Medulla oblongata (tissue), 1 donor: ENCODE measurements at regions not wholly inside any gene's neighbourhood (a gene's known extent, or its start where the extent isn't known, plus 50 kb on each side); places are given as distances from the start of the nearest gene placed in this dataset.
"Not testable (repeated sequence)": the region's sequence is repeated elsewhere in the genome, so short reads cannot be mapped to it uniquely, and the experiment has no call there.

ENCODE experiments used
- DNase-seq: peaks from one replicate; pipeline ENCODE4 v3.0.0-alpha.2; 2015; ENCODE audit errors: extremely low spot score

DNA sequence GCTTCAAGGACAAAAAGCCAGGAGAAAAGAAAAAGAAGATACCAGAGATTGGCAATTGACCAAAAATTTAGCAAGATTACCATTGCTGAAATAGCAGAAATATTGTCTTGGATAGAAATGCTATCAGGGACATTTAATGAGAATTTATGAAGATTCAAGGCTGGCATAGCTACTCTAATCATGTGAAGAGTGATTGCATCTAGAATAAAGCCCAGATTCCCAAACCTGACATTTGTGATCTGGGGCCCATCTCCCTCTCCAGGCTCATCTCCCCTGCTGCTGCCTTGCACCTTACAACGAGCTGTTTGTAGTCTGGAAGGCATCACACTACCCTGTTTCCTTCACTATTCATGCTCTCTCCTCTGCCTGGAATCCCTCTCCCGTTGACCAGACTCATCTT, 114.5 kb downstream of the C9orf152 start:
- no peak for DNase-seq

DNA sequence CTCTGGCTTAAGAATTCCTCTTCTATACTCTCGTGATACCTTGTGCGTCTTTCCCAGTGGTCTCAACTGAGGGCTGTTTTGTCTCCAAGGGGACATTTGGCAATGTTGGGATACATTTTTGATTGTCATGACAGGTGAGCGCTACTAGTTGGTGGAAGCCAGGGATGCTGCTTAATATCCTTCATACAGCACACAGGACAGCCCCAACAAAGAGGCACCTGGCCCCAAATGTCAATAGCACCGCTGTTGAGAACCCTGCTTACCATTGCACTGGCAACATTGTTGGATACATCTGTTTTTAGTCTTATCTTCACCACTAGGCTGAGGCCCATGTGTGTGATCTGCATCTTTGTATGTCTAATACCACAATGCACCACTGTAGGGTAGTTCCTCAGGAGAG, 114.1 kb downstream of the C9orf152 start:
- no peak for DNase-seq

DNA sequence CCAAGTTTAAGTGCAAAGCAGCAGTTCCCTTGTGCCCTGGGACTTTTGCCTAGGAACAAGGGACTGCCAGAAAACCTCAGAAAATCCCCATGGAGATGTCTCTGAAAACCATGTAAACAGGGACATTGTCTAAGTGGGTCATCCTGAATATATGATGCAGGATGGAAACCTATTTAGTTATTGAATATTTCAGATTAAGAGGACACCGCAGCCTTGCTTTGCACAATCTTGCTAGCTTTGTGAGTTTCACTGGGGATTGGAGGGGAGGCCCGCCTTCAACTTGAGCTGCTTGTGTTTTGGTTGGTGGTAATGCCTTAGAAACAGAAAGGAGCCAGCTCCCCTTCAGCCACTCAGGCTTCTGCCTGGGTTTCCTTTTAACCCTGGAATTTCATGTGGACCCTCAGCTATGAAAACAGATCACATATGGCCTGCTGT, 112.8 kb downstream of the C9orf152 start:
- DNase-seq, result peak; percentile 68

DNA sequence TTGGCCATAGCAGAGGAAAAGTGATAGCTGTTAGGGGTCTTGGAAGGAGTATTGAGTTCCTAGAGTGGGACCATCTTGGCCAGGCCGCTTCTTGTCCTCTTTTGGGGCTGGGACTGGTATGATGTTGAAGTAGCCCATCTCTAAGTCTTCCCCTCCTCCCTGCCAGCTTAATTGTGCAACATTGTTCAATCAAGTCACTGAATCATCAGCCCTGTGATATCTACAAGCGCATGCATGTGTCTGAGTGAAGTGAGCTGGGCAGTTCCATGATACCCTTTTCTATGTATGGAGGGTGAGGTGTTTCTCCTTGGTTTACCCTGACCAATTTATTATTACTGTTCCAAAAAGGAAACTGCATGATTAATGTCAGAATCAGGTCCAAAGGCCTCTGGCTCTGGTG, 112.2 kb downstream of the C9orf152 start:
- DNase-seq, result no peak

DNA sequence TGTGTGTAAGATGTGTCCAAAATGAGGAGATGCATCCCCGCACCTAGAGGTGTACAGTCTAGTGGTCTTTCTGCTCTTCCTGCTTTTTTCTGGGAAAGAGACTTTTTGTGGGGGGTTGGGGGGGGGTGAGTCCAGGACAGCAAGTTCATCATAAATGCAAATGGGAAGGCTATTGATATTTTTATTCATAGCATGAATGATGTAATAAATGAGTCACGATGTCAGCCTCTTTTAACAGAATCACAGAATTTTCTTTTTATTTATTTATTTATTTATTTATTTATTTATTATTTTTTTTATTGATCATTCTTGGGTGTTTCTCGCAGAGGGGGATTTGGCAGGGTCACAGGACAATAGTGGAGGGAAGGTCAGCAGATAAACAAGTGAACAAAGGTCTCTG, 111.3 kb downstream of the C9orf152 start:
- DNase-seq, result not testable (repeated sequence)

DNA sequence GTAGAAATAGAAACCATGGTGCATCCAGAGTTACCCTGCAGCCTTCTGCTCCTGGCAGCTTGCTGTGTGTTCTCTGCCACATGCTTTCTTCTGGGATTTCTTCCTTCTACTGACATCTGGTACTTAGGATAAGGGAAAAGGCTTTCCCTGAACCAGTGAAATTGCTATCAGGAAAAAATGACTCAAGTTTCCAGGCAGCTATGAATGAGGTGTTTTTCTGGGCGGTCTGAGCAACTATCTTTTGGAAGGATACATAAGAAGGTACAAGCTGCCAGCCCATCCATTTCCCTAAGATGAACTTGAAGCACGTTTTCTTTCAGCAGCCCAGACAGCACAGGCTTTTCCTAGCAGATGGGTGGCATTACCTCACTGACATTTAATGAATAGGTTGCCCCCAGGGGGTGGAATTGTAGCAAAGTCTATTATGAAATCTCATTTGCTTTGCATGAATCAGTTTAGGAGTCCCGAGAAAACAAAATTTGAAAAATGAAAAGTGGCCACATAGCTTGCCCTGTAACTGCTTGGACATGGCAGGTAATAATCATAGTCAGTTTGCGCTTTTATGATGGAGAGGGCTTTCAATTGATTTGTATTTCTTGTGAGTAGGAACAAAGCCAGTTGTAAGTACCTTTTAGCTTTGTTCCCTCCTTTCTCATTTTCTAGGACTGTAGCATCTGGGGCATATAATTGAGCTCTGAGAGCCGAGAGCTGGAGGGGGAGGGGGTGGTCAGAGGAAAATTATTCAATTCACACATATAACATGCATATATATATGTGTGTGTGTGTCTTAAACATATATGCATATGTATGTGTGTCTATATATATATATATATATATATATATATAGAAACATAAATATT, 108.5 kb downstream of the C9orf152 start:
- DNase-seq, result peak; percentile 20

DNA sequence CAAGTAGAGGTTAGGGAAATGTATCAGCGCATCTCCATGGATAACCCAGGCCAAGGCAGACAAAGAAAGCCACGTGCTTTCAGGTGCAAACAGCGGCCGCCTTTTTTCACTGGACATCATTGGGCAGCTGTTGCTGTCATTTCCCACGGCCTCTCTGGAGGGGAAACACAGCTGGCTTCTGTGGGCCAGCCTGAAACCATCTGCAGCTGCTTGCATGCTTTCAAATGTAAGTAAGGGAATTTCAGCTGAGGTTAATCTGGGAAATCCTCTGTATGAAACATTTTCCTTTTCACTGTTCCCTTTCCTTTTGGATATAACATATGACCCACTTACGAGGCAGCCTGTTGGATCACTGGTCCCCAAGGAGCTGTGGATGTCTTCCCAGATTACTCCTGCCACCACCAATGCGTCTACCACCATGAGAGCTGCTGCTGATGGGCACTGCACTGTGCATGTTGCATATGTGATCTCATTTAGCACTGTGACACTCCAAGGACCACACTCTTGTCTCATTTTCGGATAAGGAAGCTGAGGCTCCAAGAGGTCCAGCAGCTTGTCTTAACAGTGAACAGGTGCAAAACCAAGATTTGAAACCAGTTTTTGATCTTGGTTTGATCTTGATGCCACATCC, 106.3 kb downstream of the C9orf152 start:
- no peak for DNase-seq

DNA sequence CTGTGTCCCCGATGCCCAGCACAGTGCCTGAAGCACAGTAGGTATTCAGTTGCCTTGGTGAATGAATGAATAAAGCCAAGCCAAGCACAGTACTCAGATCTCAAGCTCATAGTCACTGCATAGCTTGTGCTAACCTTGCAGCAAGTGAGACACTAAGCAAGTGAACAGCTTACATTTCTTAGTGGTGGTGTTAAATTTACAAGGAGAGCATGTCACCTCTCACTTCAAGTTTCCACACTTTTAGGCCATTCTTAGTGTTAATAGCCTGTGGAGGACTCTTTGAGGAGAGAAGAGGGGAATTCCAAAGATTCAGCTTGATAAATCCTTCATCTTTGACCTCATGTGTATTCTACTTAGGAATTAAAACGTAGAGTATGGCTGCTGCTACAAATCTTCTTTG, 104.7 kb downstream of the C9orf152 start:
- DNase-seq, result no peak

DNA sequence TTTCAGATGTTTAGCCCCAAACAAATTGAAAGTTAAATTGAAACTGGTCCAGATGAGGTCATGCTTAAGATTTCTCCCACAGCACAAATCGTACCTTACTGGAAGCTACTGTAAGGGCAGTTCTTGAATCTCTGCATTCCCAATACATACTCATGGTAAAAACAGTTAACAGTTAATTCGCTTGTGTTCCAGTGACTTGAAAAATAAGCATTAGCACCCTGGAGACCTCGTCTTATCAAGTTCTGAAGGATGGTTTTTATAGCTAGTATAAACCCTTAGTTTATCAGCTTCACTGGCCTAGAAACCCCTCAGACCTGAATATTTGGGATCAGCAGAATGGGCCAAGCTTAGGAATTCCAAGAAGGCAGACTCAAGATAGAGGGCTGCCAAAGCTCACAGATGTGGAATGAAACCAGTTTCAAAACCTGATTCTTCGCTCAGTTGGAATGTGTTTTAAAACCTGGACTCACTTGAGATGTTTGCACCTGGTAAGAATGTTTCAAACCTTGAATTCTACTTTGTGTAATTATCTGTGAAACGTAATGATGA, 103.6 kb downstream of the C9orf152 start:
- no peak for DNase-seq

DNA sequence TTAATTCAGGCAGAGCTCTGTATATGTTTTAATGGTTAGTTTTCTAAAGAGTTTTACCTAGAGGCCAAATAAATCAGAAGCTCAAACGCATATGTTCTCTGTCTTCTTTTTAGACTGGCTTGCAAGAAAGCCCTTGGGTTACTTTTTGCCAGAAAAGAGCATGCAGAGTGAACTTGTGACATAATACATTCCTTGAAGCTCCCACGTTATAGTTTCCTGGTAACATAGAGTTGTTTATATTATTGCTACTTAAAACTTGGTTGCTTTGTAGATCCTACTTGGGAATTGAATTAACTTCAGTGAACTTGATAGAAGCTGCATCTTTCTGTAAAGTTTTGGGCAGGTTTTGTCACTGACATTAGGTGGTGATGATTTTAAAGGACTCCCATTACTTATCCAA, 102.9 kb downstream of the C9orf152 start:
- DNase-seq, result no peak

DNA sequence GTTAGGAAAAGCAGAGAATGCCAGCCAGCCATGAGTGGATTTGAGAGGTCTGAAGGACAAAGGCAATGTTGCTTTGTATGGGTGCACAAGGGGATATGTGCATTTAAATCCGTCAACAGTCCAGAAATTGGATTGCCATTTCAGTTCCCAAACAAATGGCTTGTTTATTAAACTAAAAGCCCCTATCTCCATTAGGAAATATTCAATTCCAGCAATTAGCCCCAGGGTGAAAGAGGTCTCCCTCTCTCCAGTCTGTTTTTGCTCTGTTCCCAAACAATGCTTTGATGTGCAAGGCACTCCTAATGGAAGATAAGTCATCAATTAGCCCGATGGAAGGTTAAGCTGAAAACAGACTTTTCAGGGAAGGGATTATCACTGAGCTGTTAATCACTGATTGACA, 101.3 kb downstream of the C9orf152 start:
- DNase-seq, result no peak

DNA sequence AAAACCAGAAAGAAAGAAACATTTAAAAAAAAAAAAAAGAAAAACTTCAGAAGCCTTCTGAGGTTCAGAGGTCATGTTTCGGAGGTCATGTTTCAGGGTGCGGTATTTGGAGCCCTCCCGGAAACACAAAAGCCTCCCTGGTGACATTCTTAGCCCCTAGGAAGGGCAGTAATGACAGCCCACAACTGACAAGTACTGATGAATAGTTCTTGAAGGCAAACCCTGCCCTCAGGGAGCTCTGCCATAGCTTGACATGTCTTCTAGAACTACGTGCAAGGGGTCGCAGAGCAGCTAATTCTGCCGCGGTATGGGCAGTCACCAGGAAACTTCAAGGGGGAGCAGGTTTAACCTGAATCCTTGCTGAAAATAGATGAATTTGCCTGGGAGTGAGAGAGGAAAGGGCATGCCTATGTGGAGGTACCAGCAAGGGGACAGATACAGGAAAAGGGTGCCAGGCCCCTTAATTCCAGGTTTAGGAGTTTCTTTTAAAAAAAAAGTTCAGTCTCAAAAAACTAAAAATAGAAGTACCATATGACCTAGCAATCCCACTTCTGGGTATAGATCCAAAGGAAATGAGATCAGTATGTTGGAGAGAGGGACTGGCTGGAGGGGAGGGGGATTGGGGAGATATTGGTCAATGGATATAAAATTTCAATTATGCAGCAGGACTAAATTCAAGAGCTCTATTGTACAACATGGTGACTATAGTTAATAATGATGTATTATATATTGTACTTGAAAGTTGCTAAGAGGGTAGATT, 98.4 kb downstream of the C9orf152 start:
- no peak for DNase-seq

DNA sequence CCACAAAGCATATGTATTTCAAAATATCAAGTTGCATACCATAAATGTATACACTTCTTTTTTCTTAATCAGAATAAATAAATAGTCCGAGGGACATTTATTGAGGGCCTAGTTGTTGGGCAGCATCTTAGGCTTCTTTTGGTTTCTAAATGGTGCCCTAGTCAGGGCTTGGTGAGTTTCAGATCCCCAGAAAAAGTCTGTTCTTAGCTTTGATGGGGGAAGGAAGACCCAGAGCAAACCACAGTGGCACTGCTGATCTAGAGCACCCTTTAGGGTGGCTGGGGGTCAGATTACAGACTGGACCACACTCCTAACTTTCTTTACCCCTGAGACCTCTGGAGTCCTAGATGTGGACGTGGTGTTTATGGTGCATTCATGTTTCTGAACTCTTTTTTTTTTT, 97.8 kb downstream of the C9orf152 start:
- no peak for DNase-seq

DNA sequence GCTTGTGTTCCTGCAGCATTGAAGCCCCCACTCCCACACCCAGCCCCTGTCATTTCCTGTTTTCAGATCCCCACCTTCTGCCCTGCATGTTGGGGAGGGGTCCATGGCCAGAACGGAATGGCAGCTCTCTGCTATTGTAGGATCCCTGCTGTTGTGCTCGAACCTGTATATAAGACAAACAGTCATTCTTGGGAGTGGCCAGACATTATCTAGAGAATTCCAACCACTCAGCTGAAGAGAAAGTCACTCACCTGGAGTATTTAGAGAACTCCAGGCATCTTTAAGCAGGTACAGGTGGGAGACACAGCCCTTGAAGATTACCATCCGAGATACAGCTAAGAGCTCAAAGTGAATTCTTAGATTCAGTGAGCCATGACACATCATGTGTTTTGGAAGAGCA, 96.1 kb downstream of the C9orf152 start:
- DNase-seq, result no peak

DNA sequence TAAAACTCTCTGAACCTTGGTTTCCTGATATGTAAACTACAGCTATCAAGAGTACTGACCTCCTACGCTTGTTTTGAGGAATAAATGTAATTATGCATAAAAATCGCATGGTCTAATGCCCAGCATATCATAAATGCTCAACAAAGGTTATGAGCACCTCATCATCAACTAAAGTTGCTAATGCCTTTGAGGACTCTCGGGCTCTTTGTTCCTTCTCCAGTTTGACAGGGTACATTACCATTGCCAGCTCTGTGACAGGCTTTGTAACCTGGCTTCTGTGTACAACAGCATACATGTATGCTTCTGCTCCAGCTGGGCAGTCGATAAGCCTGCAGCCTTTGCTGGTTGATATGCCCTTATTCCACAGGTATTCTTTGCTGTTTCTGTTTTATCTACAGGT, 95.2 kb downstream of the C9orf152 start:
- DNase-seq, result no peak

DNA sequence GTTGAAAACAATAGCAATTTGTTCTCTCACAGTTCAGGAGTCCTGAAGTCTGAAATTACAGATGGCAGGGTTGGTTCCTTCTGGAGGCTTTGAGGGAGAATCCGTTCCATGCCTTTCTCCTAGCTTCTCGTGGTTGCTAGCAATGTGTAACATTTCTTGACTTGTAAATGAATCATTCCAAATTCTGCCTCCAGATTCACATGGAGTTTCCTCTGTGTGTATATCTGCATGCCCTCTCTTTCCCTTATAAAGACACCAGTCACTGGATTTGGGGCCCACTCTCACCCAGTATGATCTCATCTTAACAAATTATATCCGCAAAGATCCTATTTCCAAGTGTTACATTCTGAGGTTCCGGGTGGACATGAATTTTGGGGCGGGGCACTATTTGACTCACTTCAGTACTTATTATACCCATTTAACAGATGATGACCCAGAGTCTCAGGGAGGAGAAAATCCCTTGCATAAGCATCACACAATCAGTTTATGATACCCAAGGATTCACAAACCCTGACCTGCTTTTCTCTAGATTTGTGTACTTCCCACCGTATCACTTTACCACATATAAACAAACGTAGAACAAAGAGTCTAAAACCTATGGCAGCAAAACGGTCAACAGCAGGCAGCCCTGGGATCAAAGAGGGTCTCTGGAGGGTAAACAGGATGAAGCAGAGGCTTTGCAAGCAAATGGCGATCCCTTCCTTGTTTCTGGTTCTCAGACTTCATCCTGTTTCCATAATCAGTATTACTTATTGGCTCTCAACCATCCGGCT, 93.7 kb downstream of the C9orf152 start:
- DNase-seq, result no peak

DNA sequence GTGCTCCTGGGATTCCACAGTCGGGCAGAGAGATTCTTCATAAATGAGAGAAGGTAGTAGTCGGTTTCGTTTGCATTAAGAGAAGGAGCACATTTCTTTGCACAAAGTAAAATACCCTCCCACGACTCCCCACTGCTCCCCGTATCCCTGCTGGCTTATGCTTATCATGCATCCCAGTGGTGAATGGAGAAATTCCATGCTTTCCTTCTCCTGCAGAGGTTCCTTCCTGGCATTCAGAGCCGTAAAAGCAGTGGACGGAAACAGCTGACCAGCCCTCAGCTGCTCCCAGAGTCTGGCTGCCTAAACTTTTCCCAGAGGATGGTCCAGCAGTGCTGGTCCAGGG, 93.1 kb downstream of the C9orf152 start:
- DNase-seq, result no peak

DNA sequence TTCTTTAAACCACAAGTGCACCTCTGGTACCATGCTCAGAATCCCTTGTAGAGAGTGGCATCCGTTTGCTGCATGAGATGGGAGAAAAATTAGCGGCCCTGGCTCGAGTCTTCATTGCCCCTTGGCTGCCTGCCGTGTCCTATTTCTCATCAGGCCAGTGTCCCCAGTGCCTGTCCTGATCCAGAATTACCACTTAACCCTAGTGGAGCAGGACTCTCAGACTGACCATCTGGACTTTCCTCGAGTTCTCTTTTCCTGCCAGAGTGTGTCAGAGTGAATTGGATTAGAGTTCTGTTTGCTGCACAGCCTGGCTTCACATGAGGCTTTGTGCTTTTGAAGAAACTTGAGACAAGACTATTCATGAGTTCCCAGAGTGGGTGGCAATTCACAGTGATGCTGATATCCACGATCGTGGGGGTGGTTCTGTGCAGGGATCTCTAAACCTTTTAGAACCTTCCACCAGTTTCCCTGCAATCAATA, 92.6 kb downstream of the C9orf152 start:
- DNase-seq, result peak; percentile 57

DNA sequence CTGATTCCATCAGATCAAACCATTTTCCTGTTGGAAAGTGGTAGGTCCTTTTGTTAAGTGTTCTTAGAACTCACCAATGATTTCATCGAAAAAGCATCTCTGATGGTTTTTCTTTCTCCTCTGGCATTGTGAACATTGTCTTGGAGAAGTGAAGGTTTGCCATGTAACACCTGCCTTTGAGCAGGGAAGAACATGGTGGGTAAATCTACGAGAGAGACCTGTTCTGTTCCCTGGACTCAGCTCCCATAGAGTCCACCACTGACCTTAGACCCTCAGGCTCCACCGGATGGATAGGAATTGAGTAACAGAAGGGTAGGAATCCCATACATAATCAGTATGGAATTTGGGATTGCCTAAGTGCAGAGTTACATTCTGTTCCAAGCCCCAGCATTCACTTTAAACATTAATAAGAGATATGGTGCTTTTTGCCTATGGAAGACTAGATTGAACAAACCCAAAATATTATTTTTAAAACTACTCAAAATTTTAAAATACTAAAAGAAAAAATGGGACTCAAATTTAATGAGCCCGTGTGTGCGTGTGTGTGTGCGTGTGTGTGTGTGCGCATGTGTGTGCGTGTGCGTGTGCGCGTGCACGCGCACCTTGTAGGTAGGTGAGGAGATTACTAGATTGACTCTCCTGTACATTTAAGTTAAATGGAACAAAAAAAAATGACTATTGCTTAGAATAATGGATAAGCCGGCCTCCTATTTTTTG, 92.0 kb downstream of the C9orf152 start:
- no peak for DNase-seq

DNA sequence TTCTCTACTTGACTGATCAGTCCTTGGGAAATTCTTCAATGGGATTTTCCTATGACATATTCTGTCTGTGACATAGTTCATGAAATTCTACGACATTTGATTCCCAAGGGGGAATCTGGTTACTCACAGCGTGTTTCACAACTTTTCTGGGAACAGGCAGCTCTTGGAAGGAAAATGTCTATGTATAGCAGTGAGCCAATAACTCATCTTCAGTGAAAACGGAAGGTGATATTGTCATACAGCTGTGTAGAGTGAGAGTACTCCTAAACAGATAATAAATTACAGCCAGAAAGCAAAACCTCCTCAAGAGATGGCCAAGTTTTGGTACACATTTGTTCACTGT, 91.4 kb downstream of the C9orf152 start:
- no peak for DNase-seq

DNA sequence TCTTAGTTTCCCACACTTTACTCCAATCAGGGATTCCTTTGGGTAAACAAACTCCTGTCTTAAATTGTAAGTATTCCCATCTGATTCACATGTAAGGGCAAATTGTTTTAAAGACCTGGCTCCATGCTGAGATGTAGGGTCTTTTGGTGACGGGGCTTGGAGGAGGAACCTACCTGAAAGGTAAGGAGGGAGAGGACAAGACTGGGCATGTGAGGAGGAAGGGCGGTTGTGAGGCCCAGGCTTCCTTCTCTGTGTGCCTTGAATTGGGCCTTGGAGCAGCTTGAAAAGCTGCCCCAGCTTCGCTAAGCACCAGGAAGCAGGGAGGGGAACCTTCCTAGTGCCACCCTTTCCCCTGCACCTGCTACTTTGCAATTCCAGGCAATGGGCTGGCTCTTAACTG, 86.8 kb downstream of the C9orf152 start:
- no peak for DNase-seq
